BLaER1 (cell line): ENCODE measurements at regions not wholly inside any gene's neighbourhood (a gene's known extent, or its start where the extent isn't known, plus 50 kb on each side); places are given as distances from the start of the nearest gene placed in this dataset.
"Not testable (repeated sequence)": the region's sequence is repeated elsewhere in the genome, so short reads cannot be mapped to it uniquely, and the experiment has no call there.

Experiments used
- H3K27ac ChIP-seq: shearing (Covaris generic); formaldehyde crosslinking; 2 replicates; pipeline ENCODE4 v1.8.1; 2022
- H3K27me3 ChIP-seq: shearing (Covaris generic); formaldehyde crosslinking; 2 replicates; pipeline ENCODE4 v1.8.1; 2022
- H3K36me3 ChIP-seq: shearing (Covaris generic); formaldehyde crosslinking; 2 replicates; pipeline ENCODE4 v1.8.1; 2022
- H3K4me1 ChIP-seq: shearing (Covaris generic); formaldehyde crosslinking; 2 replicates; pipeline ENCODE4 v1.8.1; 2022
- H3K4me2 ChIP-seq: shearing (Covaris generic); formaldehyde crosslinking; 2 replicates; pipeline ENCODE4 v1.8.1; 2022
- H3K4me3 ChIP-seq: shearing (Covaris generic); formaldehyde crosslinking; 2 replicates; pipeline ENCODE4 v1.8.1; 2022
- H3K9ac ChIP-seq: shearing (Covaris generic); formaldehyde crosslinking; 2 replicates; pipeline ENCODE4 v1.8.1; 2022
- H3K9me3 ChIP-seq: shearing (Covaris generic); formaldehyde crosslinking; 2 replicates; pipeline ENCODE4 v1.8.1; 2022
- H4K20me1 ChIP-seq: shearing (Covaris generic); formaldehyde crosslinking; 2 replicates; pipeline ENCODE4 v1.8.1; 2022
- Cebpa-rat ChIP-seq: shearing (Covaris generic); IDR thresholded peaks from 2 replicates; pipeline ENCODE4 v1.8.1; 2022

- Histone ChIP-seq H3K9ac (no peak overlapping the region), H3K27me3 (no peaks in the 10 kb centered on the region), H3K36me3 (no peaks in the 10 kb centered on the region), H3K4me3 (no peak overlapping the region), H3K27ac (no peak overlapping the region), H3K4me1 (no peaks in the 10 kb centered on the region), H3K4me2 (no peak overlapping the region), H3K9me3 (no peaks in the 10 kb centered on the region), H4K20me1 (no peaks in the 10 kb centered on the region)
- TF ChIP-seq Cebpa-rat, result no peak
These were observed 302.2 kb upstream of the DEPDC1 start for GRCh38 chr1:68799096-68799495.

DNA sequence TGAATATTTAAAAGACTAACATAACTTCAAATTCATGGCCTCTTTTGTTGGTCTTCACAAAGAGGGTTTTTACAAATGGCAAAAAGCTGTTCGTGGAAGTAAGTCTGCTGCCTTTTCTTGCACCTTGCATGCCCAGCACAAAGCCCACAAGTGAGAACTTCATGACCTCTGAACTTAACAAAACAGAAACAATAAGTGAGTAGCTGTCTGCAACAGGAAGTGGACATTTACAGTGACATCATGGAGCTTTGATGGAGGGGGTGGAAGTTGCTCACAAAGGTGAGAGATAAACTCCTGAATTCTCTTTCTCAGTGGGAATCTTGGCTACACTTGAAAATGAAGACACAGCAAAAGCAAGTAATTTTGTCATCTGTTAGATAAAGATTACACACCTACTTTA lies 303.3 kb upstream of the DEPDC1 start:
- no peak for TF ChIP-seq Cebpa-rat
- Histone ChIP-seq H3K9ac (no peak overlapping the region), H3K4me1 (no peaks in the 10 kb centered on the region), H3K36me3 (no peaks in the 10 kb centered on the region), H3K27ac (no peak overlapping the region), H4K20me1 (no peaks in the 10 kb centered on the region), H3K4me3 (no peak overlapping the region), H3K9me3 (no peaks in the 10 kb centered on the region), H3K27me3 (no peaks in the 10 kb centered on the region), H3K4me2 (no peak overlapping the region)

DNA sequence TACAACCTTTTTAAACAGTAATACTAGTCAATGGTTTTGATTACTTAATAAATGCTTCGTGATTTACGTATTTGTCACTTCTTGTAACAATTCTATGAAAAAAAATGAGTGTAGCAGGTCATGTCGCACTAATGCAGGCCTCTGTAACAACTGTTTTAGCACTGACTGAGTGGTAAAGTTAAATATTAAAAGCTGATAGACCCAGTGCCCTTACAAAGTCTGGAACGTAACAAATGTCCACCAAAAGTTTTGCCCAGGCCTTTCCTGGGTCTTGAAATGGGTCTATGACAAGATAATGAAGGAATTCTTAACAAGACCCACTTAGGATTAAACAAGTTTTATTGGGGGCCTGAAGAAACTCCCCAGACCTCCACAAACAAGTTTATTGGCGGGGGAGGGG lies 304.6 kb upstream of the DEPDC1 start:
- Histone ChIP-seq H3K4me3 (no peak overlapping the region), H4K20me1 (no peaks in the 10 kb centered on the region), H3K4me1 (no peaks in the 10 kb centered on the region), H3K27me3 (no peaks in the 10 kb centered on the region), H3K4me2 (no peak overlapping the region), H3K36me3 (no peaks in the 10 kb centered on the region), H3K9ac (no peak overlapping the region), H3K9me3 (no peaks in the 10 kb centered on the region), H3K27ac (no peak overlapping the region)
- TF ChIP-seq Cebpa-rat, result no peak

DNA sequence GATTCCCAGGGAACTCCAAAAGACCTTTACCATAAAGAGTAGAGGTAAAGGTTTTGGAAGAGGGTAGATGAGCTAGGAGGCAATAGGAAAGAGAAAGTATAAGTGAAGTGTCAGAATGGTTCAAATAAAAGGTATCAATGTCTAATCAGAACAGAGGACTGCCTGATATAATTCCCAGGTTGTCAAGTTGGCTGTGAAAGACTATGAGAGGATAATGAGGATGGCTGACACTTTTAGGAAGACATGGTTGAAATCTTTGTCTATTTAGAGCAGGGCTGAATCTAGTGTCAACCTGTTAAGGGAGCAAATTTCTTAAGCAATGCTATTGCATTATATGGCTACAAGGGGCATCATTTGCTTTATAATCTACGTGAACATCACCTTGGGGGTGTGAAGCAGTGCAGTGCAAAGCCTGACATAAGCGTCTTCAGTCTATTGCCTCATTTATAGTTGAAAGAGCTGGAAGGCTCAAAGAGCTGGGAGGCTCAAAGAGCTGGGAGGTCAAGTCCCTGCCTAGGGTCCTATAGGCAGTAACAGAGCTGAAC lies 308.3 kb upstream of the DEPDC1 start:
- Histone ChIP-seq H3K27ac (no peak overlapping the region), H3K36me3 (no peaks in the 10 kb centered on the region), H3K4me2 (no peak overlapping the region), H4K20me1 (no peaks in the 10 kb centered on the region), H3K4me1 (no peaks in the 10 kb centered on the region), H3K9me3 (no peaks in the 10 kb centered on the region), H3K4me3 (no peak overlapping the region), H3K9ac (no peak overlapping the region), H3K27me3 (no peaks in the 10 kb centered on the region)
- no peak for TF ChIP-seq Cebpa-rat

DNA sequence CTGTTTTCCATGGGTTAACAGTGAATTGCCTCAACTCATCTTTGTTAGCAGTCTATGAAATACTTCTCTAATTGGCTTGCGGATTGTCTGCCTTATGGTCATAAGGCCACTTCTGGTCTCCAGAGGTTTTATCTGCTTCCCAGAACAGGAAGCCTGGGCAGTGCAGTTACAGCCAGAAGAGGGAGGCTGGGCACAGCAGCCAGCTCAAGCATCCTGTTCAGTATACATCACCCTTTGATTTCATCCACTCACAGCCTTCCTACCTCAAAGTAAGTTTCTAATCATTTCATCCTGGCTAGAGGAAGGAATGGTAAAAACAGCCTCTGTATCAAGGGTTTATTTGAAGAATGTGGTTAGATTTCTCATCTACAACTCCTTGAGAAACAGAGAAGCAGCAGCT lies 311.5 kb upstream of the DEPDC1 start:
- Histone ChIP-seq H3K36me3 (no peaks in the 10 kb centered on the region), H3K9me3 (no peaks in the 10 kb centered on the region), H3K4me3 (no peak overlapping the region), H3K27ac (no peak overlapping the region), H3K9ac (no peak overlapping the region), H3K4me1 (no peaks in the 10 kb centered on the region), H3K27me3 (no peaks in the 10 kb centered on the region), H4K20me1 (no peaks in the 10 kb centered on the region), H3K4me2 (no peak overlapping the region)
- TF ChIP-seq Cebpa-rat, result no peak

- Histone ChIP-seq H3K36me3 (no peaks in the 10 kb centered on the region), H3K4me3 (no peak overlapping the region), H3K4me1 (no peaks in the 10 kb centered on the region), H3K9ac (no peak overlapping the region), H4K20me1 (no peaks in the 10 kb centered on the region), H3K27me3 (no peaks in the 10 kb centered on the region), H3K9me3 (no peaks in the 10 kb centered on the region), H3K4me2 (no peak overlapping the region), H3K27ac (no peak overlapping the region)
- no peak for TF ChIP-seq Cebpa-rat
These were observed 314.9 kb upstream of the DEPDC1 start for GRCh38 chr1:68811806-68812205.

GRCh38 chr1:68812333-68812732 lies 315.5 kb upstream of the DEPDC1 start:
- H4K20me1 ChIP-seq, result no peaks in the 10 kb centered on the region
- H3K36me3 ChIP-seq, result no peaks in the 10 kb centered on the region
- H3K4me2 ChIP-seq, result no peak overlapping the region
- 0 out of 2 replicates have a peak, but pooled peaks cover 1% of the 10 kb centered on the region for H3K9me3 ChIP-seq
- H3K4me3 ChIP-seq, result no peak overlapping the region
- H3K9ac ChIP-seq, result no peak overlapping the region
- H3K4me1 ChIP-seq, result no peaks in the 10 kb centered on the region
- no peak overlapping the region for H3K27ac ChIP-seq
- no peaks in the 10 kb centered on the region for H3K27me3 ChIP-seq
- TF ChIP-seq Cebpa-rat, result no peak

DNA sequence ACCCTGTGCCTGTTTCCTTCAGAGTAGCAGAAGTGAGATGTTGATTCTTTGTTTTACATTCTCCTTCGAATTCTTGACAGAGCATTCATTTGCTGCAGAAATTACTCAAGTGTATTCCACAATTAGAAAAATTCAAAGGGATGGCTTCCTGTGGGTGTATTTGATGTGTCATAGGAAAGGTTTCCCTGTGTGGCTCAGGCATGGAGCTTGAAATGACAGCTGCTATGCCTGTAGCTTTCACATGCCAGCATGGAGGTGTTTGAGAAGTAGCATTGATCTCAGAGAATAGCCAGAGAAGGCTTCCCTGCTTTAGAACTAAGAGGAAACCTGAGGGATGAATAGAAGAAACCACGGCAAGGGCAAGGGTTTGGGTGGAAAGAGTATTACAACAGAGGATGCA lies 317.2 kb upstream of the DEPDC1 start:
- Histone ChIP-seq H3K9ac (no peak overlapping the region), H3K27me3 (no peaks in the 10 kb centered on the region), H3K27ac (no peak overlapping the region), H3K9me3 (0 out of 2 replicates have a peak, but pooled peaks cover 7% of the 10 kb centered on the region), H4K20me1 (no peaks in the 10 kb centered on the region), H3K4me3 (no peak overlapping the region), H3K36me3 (no peaks in the 10 kb centered on the region), H3K4me1 (no peaks in the 10 kb centered on the region), H3K4me2 (no peak overlapping the region)
- no peak for TF ChIP-seq Cebpa-rat

- Histone ChIP-seq H3K9ac (no peak overlapping the region), H3K27me3 (no peaks in the 10 kb centered on the region), H3K4me1 (no peaks in the 10 kb centered on the region), H3K9me3 (0 out of 2 replicates have a peak, but pooled peaks cover 7% of the 10 kb centered on the region), H3K27ac (no peak overlapping the region), H3K4me3 (no peak overlapping the region), H3K4me2 (no peak overlapping the region), H4K20me1 (no peaks in the 10 kb centered on the region), H3K36me3 (no peaks in the 10 kb centered on the region)
- no peak for TF ChIP-seq Cebpa-rat
These were observed 318.8 kb upstream of the DEPDC1 start for GRCh38 chr1:68815632-68816031.

DNA sequence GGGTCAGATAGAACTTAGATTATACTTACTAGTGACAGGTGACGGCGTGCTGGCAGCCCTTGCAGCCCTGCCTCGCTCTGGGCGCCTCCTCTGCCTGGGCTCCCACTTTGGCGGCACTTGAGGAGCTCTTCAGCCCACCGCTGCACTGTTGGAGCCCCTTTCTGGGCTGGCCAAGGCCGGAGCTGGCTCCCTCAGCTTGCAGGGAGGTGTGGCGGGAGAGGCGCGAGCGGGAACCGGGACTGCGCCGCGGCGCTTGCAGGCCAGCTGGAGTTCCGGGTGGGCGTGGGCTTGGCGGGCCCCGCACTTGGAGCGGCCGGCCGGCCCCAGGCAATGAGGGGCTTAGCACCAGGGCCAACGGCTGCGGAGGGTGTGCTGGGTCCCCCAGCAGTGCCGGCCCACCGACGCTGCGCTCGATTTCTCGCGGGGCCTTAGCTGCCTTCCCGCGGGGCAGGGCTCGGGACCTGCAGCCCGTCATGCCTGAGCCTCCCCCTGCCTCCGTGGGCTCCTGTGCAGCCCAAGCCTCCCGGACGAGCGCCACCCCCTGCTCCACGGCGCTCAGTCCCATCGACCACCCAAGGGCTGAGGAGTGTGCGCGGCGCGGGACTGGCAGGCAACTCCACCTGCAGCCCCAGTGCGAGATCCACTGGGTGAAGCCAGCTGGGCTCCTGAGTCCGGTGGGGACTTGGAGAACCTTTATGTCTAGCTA lies 320.8 kb upstream of the DEPDC1 start:
- not testable (repeated sequence) for H3K27ac ChIP-seq, H3K4me3 ChIP-seq, H3K36me3 ChIP-seq, H3K4me1 ChIP-seq, H3K4me2 ChIP-seq, H3K27me3 ChIP-seq, H3K9me3 ChIP-seq, H4K20me1 ChIP-seq, H3K9ac ChIP-seq
